ENCODE measurements at regions not wholly inside any gene's neighbourhood (a gene's known extent, or its start where the extent isn't known, plus 50 kb on each side); places are given as distances from the start of the nearest gene placed in this dataset.

DNA sequence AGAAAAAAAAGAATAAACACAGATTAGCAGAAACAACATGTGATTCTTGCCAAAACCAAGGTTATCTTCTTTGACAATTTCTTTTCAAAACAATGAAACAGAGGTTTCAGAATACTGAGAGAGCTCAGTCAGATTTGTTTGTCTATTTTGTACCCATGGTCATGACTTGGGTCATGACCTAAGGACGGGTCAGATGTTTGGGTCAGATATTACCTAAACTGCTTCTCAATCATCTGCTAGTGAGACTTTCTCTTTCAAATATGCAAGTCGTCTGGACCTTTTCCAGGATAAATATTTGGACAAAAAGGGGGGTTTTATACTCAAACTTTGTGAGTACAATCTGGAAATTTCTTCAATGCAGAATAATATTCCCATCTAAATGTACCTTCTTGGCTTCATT is 148.3 kb upstream of the USP38 start:
- Histone ChIP-seq H3K9ac (ENCODE audit: control insufficient read depth, insufficient read depth, low read length) (no peak overlapping the region), H3K27me3 (replicated peaks in 1 of 2; ENCODE audit: control insufficient read depth in 2 of 2, insufficient read depth in 2 of 2, low read length in 1 of 2) (no peaks in the 10 kb centered on the region), H3K36me3 (ENCODE audit: control insufficient read depth in 2 of 2, insufficient read depth in 2 of 2, low read length in 1 of 2) (no peaks in the 10 kb centered on the region), H3K9me3 (replicated peaks; ENCODE audit: control insufficient read depth, insufficient read depth, low read length) (no peaks in the 10 kb centered on the region), H3K4me1 (ENCODE audit: control insufficient read depth, insufficient read depth, low read length) (no peaks in the 10 kb centered on the region), H3K79me2 (ENCODE audit: control insufficient read depth, insufficient read depth, low read length) (no peaks in the 10 kb centered on the region), H3K4me2 (ENCODE audit: control insufficient read depth, insufficient read depth) (no peak overlapping the region), H2AFZ (ENCODE audit: control insufficient read depth, low read depth, low read length) (no peak overlapping the region), H3K4me3 (no peak overlapping the region), H3K27ac (ENCODE audit: control insufficient read depth, insufficient read depth) (no peak overlapping the region), H4K20me1 (ENCODE audit: control insufficient read depth, insufficient read depth) (no peaks in the 10 kb centered on the region)
- no TSS peak for BruUV-seq (replicated peaks)
- ChIA-PET CTCF (no interaction called here), RAD21 (ENCODE audit: unreplicated experiment) (interaction anchor here (1.2 kb wide), 1 partner anchor 15 kb away, joined by 3 read pairs; no protein-coding TSS in a partner anchor), SMC1A (ENCODE audit: uncharacterized antibody, unreplicated experiment) (interaction anchor here (0.6 kb wide), 1 partner anchor 299 kb away, joined by 3 read pairs; no protein-coding TSS in a partner anchor), POLR2A (no interaction called here)
- intact Hi-C loops (cut with micrococcal nuclease; ENCODE audit: unreplicated experiment) (no loop called here), in situ Hi-C loops (cut with MboI) (no loop called here)
- no peak for DNase-seq (ENCODE audit: low read depth, low spot score)
- WGBS (ENCODE audit: insufficient coverage, insufficient replicate concordance, low lambda C conversion rate, missing lambda C conversion rate): 0% methylated on average over 2 of the region's 2 CpGs
- FAIRE-seq: no peak
- no peak for ATAC-seq
- TF ChIP-seq EGR1 (IDR thresholded peaks at IDR 0.05; ENCODE audit: borderline replicate concordance in 1 of 2, low read depth in 2 of 2, low read length in 2 of 2) (no peak), USF2 (IDR thresholded peaks at IDR 0.05; ENCODE audit: borderline replicate concordance, low read depth, low read length) (no peak), DPF2 (IDR thresholded peaks at IDR 0.05) (no peak), TCF3 (IDR thresholded peaks at IDR 0.05; ENCODE audit: borderline replicate concordance, insufficient read depth, low read depth, low read length) (no peak), REST (IDR thresholded peaks at IDR 0.05; ENCODE audit: low read depth, low read length) (no peak), EZH2 (IDR thresholded peaks at IDR 0.05; ENCODE audit: borderline replicate concordance, control insufficient read depth, low read depth, low read length) (no peak), NFYA (IDR thresholded peaks at IDR 0.05; ENCODE audit: borderline replicate concordance, low read depth, low read length) (no peak), BMI1 (IDR thresholded peaks at IDR 0.05; ENCODE audit: borderline replicate concordance) (no peak), CHD1 (IDR thresholded peaks at IDR 0.05; ENCODE audit: low read depth, low read length) (no peak), BCL3 (IDR thresholded peaks at IDR 0.05; ENCODE audit: borderline replicate concordance, insufficient read depth, low read depth, low read length, poor library complexity, severe bottlenecking) (no peak), RFX5 (IDR thresholded peaks at IDR 0.05; ENCODE audit: low read depth, low read length) (no peak), RCOR1 (conservative IDR thresholded peaks at IDR 0.05; ENCODE audit: low read depth, low read length) (no peak), CBX5 (IDR thresholded peaks at IDR 0.05; ENCODE audit: low read depth) (no peak), TARDBP (IDR thresholded peaks at IDR 0.05; ENCODE audit: borderline replicate concordance) (no peak), BCL11A (IDR thresholded peaks at IDR 0.05; ENCODE audit: low read depth, low read length) (no peak), SMARCA5 (IDR thresholded peaks at IDR 0.05) (no peak), BACH1 (IDR thresholded peaks at IDR 0.05; ENCODE audit: borderline replicate concordance) (no peak)
- TF ChIP-seq, protein P1, sequence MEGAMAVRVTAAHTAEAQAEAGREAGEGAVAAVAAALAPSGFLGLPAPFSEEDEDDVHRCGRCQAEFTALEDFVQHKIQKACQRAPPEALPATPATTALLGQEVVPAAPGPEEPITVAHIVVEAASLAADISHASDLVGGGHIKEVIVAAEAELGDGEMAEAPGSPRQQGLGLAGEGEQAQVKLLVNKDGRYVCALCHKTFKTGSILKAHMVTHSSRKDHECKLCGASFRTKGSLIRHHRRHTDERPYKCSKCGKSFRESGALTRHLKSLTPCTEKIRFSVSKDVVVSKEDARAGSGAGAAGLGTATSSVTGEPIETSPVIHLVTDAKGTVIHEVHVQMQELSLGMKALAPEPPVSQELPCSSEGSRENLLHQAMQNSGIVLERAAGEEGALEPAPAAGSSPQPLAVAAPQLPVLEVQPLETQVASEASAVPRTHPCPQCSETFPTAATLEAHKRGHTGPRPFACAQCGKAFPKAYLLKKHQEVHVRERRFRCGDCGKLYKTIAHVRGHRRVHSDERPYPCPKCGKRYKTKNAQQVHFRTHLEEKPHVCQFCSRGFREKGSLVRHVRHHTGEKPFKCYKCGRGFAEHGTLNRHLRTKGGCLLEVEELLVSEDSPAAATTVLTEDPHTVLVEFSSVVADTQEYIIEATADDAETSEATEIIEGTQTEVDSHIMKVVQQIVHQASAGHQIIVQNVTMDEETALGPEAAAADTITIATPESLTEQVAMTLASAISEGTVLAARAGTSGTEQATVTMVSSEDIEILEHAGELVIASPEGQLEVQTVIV (IDR thresholded peaks at IDR 0.05; ENCODE audit: borderline replicate concordance, partially characterized antibody): no peak
